Central memory CD4-positive, alpha-beta T cell (primary cell): ENCODE measurements at regions not wholly inside any gene's neighbourhood (a gene's known extent, or its start where the extent isn't known, plus 50 kb on each side); places are given as distances from the start of the nearest gene placed in this dataset.

Experiments
- DNase-seq: peaks from one replicate; pipeline ENCODE4 v3.0.0; 2022

DNA sequence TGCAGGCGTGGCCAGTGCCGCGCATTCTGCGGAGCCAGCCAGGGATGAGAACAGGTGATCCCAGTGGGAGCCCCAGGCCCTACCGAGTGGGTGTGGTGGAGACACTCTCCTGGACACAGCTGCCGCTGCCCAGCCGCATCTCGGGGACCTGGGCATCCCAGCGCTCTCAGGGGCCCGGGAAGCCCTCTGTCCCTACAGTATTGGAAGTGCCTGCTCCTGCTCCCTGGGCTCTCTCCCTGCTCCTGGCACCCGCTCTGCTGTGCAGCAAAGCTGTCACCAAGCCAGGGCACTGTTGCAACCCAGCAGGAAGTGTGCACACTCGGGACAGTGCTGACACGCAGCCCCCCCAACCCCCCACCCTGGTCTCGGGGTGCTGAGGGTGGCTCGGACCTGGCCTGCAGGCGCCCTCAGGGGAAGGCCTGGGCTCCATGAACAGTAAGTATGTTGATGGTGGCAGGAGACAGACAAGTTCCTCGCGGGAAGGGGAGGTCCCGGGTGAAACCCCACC, 1177.4 kb upstream of the GBE1 start:
- DNase-seq: no peak

DNA sequence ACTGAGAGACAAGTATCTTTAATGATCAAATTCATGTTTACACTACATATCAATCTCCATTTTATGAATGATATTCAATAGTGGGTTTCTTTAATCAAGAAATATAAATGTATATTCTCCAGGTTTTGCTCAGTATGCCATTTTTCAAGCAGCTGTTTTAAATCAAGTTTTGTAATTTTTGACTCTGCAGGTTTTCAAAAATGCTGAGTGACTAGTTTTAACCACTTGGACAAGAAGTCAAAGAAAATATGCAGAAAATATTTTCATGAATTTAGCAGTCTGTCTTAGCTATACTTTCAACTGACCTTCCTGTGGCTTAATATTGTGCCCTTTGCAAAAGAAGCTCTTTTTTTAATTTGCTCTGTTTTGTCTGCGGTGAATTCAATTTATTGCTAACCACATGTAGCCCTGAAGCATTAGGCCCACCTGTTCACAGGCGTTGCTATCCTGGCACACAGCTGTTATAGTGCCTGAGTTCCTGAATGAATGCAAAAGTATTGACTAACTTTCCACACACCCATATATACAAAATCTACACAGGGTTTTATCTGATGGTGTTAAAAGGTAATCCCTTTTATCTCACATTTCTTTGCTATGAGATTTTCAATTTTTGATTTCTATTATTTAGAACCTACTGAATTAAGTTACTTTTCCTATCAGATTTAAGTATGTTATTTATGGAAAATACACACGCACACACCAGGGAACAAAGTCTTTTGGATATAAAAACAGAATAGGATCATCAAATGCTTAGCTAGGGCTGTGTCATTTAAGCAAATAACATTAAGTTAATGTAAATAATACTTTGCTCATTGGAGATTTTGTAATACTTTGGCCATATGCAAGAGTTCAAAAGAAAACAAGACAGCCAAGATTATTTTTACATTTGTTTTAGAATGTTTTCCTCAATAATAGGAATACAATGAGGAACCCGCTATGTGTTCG, 1166.1 kb upstream of the GBE1 start:
- no peak for DNase-seq

DNA sequence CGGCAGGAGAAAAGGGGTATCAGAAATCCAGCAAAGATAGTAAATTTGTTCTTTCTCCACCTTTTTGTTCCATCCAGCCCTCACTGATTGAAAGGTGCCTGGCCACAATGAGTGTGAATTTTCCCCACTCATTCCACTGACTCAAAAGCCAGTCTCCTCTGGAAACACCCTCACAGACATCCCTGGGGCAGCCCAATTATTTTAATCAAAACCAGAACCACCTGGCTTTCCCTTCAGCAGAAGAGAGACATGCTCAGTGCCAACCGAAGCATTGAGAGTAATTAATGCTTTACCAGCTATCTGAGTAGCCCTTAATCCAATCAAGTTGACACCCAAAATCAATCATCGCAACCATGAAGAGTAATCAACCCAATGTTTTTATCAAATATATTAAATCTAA, 1129.6 kb upstream of the GBE1 start:
- DNase-seq: no peak

DNA sequence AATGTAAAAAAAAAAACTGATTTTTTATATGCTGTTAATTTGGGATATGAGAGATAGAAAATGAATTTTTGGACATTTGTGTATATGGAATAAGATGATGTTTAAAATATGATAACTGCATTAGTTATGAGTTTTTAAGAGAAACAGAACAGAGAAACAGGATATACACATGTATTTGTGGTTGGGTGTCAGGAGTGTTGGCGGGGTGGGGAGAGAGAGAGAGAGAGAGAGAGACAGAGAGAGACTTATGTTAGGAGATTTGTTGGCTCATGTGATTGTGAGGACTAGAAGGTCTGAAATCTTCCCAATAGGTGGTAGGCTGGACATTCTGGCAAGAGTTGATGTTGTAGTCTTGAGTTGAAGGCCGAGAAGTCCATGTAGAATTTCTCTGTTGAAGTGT, 1121.6 kb upstream of the GBE1 start:
- DNase-seq: no peak

DNA sequence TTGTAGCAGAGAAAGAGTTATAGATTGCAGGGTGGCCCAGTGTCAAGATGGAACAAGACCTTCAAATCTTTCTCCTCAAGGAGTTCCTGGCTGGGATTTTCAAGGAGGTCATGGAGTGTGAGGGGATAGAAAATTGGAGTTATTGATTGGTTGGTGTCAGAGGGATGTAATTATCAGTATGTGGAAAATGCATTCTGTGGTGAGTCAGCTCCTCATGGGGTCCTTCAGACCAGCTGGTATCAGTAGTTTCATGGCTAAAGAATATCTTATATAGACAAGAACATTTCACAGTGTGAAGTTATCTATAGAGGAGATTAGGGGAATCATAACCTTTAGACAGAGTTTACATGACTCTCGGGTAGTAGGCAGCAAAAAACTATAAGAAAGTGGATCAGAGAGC, 1114.0 kb upstream of the GBE1 start:
- no peak for DNase-seq

DNA sequence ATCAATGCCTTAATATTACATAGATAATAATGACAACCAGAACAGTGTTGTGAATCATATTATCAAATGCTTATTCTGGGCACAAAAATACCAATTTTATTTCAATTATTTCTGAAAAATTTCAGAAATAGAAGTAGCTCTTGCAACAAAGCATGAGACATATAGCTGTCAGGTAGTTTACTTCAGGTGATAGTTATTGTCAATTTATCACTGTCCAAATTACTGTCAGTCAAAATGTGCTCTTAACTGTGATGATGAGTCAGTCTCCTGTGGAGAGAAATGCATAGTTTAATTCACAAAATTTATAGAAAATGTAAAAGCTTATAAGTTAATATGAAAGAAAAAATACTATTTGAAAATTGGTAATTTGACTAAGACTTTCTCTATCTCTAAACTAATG, 1078.4 kb upstream of the GBE1 start:
- no peak for DNase-seq

DNA sequence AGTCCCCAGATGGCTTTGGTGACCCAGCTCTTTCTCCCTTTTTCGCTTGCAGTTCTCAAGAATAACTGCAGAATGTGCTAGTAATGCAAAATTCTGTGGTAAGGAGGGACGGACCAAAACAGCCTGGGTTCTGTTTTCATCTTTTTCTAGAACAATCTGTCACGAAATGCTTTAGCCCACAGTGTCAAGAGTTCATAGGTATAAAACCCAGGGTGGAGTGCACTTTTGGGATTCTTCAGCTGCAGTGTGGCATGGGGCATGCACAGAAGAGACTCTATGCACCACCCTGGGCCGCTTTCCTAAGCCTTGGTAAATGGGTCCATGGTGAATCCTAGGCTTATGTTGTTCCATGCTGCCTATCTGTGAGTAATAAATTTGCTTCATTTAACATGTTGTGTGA, 1072.7 kb upstream of the GBE1 start:
- DNase-seq: no peak

DNA sequence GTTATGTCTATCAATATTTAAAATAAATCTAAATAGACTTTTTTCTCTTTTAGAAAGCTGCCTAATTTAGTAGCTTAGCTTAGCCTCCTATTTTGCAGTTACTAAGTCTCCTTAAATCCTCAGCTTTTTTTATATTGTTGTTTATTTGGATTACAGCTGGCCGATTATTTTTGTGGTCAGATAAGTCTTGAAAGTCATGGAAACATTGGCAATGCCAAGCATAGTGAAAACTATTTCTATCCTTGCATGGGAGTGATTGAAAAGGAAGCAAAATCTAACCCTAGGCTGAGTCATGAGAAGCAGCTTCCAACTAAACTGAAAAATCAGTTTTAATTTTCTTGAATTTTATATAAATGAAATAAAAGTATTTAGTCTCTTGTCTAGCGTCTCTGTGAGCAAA, 1063.0 kb upstream of the GBE1 start:
- no peak for DNase-seq

DNA sequence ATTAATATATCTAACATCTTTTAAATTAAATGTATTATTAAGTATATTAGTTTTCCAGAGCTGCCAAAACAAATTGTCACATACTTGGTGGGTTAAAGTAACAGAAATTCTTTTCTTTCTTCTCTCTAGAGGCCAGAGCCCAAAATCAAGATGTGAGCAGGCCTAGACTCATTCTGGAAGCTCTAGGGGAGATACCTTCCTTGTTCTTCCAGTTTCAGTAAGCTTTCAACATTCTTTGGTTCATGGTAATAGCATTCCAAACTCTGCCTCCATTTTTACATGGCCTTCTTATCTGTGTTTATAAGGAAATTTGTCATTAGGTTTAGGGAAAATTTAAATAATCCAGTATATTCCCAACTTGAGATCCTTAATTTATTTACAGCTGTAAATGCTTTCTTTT, 1054.6 kb upstream of the GBE1 start:
- DNase-seq: no peak

DNA sequence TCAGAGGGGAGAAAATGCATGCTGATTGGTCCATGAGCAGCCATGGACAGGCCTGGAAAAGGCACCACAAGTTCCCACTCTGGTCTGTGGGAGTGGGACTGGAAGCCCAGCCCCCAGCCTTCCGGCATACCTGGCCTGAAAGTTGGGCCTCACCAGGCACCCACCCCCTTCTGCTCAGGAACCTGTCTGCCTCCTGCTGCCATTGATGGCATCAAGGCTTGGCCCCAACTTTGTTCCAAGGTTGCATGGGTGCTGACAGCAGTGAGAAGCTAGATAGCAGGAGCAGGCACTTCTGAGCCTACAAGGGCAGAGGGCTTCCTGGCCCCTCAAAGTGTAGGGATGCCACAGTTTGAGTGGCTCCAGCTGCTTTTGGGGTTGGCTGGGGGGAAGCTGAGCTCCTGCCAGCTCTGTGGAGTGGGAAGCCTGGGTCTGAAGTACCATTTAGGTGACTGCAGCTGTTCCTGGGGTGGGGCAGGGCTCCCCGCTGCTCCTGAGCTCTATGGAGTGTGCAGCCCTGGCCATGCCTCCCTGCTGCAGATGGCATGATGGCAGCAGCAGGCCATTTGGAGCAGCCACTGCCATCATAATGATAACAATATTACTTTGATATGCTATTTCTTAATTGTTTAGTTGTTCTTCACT, 1054.1 kb upstream of the GBE1 start:
- no peak for DNase-seq

DNA sequence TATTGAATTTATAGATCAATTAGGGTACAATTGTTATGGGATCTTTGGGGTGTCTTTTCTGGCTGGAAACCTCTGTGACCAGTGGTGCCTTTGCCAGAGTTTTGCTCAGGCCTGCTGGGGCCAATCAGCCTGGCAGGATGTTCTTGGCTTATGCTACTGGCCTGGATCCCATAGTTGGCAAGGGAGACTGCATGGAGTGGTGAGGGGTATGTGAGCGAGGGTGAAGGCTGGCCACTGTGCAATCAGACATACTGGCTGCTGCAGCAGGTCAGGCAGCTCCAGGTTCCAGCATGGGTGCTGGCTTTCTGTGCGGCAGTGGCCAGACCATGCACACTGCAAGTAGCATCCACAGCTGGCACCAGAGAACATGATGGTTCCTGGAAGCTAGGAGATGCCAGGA, 1053.2 kb upstream of the GBE1 start:
- DNase-seq: no peak

DNA sequence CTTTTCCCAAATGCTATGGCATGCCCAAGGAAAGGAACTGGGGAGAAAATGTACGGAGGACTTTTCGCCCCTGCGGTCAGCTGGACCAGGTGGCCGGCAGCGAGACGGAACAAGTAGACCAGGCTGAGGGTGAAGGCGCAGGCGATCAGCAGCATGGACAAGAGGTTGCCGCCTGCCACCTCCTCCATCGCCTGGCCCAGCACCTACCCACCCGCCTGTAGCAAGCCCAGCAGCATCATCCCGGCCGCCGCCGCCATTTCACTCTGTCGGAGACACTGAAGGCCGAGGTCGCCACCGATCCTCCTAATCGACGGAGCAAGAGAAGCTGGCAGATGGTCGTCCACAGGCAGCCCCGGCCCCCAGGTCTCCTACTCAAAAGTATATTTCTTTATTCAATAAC, 1046.3 kb upstream of the GBE1 start:
- no peak for DNase-seq

DNA sequence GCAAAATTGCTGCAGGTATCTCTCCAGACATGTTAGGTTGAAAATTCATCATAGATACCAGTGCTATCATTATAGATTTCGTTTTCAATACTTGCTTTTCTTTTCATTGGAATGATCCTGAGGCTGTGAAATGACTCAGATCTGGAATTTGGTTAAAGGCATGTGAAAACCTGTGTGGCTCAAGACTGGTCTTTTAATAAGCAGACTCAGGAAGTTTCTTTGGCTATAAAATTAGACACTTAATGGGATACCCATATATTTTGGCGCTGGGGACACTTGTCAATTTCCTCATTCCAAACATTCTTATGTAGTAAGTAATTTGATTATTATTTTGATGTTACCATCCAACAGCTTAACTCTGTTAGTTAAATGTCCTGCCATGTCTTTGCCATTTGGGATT, 1041.1 kb upstream of the GBE1 start:
- no peak for DNase-seq

DNA sequence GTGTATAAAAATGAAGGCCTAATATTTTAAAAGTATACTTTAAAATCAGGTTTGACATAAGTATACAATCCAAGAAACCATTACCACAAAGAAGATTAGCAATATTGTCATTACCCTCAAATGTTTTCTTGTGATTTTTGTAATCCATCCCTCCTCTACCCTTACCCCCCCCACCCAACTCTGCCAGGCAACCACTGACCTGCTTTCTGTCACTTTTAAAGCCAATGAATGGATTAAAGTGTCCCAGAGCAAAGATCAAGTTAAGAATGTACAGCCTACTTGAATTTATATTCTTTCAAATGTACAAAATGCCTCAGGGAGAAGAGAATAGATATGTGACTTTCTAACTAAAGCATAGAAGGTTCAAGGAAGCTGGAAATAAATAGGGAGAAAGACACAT, 1038.8 kb upstream of the GBE1 start:
- no peak for DNase-seq

DNA sequence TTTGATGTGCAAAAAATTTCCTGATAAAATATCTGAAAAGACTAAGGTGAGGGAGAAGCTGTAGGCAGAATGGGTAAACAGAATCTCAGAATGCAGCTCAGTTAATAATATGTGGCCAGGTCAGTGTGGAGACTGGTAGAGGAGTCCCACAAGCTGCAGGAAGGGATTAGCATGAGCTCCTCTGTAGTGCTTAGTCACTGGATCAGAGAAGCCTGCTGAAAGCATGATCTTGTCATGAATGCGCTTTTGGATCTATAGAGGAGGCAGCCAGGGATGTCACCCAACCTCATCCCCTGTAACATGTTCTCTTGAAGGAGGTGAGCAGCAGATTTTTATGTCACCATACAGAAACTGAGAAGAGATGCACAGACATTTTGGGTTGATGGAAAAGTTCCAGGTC, 1035.3 kb upstream of the GBE1 start:
- no peak for DNase-seq

DNA sequence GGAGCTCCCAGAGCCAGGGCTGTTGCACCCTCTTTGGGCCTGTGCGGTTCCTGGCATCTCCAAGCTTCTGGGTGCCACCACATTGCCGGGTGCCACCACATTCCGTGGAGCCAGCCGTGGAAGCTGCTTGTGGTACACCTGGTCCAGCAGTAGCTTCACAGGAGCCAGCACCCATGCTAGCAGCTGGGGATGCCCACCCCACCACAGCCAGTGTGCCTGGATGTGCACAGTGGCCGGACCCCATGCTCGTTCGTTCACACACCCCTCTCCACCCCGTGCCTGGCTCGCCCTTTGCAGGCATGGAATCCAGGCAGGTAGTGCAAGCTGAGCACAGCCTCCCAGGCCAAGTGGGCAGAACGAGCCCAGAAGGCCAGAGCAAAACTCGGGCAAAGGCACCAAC, 1029.8 kb upstream of the GBE1 start:
- DNase-seq: no peak

DNA sequence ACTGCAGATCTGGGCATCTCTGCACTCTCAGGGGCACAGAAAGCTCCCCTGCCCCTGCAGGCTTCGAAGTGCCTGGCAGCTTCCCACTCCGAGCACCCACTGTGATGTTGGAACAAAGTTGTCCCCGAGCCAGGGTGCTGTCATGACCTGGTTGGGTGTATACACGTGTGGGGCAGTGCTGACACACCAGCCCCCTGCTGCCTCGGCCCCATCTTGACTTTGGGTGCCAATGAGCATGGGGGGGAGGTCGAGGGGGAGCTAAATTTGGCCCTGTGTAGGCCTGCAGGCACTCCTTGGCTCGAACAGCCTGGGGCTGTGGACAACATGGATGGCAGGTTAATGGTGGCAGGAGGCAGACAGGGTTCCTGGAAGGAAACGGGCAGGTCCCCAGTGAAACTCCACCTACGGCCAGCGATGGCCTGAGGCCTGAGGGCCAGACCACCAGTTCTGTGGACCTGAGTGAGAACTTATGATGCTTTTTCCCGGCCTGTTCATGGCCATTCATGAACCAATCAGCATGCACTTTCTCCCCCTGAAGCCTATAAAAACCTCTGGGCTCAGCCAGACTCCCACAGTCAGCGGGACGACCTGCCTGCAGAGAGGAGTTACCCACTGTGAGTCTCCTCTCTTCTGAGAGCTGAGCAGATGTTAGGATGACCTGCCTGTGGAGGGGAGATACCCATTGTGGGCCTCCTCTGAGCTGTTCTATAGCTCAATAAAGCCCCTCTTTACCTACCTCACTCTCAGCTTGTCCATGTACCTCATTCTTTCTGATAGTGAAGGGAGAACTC, 1029.1 kb upstream of the GBE1 start:
- DNase-seq: no peak

DNA sequence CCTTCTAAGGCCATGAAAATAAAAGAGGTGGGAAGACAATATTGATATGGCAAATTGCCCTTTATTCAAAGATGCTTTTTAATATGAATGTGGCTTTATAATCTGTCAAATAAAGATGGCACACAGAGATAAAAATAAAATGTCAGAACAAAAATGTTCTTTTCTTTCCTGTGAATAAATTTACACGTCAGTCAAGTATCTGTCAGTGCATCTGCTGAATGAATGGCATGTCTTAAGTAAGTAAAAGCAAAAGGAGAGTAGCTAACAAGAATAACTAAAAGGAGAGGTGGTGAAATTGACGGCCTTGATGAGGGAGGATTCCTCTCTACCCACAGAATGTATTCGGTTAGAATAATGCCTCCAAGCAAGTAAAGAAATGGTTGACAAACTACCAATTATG, 1021.7 kb upstream of the GBE1 start:
- no peak for DNase-seq

DNA sequence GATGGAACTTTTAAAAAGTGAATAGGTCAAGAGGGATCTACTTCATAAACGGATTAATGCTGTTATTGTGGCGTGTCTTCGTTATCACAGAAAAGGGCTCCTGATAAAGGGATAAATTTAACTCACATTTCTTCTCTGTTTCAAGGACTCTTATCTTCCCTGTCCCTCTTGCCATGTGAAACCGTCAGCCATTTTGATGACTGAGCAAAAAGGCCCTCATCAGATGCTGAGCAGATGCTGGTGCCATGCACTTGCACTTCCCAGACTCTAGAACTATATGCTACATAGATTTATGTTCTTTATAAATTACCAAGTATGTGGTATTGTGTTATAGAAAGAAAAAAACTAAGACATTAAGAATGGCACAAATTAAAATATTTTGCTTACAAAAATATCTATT, 1011.8 kb upstream of the GBE1 start:
- DNase-seq: no peak

DNA sequence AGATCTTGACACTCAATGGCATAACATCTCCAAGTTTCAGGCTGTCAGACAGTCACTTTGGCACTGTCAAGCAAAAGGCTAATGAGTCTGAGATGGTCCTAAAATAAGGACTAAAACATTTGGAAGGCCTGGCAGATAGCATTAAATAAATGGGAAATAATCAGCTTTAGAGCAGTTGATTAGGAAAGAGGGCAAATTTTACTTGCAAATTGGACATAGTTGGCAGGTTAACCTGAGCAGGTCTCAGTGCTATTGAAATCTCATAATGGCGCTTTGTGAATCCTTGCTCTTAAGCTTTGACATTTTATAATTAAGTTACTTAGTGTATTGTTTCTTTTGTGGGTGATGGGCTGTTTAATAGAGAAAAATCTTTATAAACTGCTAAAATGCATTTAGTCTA, 1003.1 kb upstream of the GBE1 start:
- no peak for DNase-seq

DNA sequence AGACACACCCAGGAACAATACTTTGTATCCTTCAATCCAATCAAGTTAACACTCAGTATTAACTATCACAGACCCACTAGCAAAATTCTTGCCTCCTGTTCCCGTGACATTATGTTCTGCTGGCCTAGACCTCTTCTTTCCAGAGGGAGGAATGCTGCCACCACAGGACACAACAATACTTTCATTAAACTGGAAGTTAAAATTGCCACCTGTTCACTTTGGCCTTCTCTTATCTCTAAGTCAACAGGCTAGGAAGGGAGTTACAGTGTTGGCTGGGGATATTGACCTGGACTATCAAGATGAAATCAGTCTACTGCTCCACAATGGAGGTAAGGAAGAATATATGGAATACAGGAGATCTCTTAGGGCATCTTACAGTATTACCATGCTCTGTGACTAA, 1000.4 kb upstream of the GBE1 start:
- no peak for DNase-seq

DNA sequence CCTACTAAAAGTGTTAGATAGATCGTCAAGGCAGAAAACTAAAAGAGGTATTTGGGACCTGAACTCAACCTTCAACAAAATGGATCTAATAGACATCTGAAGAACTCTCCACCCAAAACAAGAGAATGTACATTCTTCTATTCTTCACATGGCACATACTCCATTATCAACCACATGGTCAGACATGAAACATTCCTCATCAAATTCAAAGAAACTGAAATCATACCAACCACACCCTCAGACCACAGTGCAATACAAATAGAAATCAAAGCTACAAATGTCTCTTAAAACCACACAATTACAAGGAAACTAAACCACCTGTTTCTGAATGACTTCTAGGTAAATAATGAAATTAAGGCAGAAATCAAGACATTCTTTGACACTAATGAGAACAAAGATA, 984.1 kb upstream of the GBE1 start:
- DNase-seq: no peak

DNA sequence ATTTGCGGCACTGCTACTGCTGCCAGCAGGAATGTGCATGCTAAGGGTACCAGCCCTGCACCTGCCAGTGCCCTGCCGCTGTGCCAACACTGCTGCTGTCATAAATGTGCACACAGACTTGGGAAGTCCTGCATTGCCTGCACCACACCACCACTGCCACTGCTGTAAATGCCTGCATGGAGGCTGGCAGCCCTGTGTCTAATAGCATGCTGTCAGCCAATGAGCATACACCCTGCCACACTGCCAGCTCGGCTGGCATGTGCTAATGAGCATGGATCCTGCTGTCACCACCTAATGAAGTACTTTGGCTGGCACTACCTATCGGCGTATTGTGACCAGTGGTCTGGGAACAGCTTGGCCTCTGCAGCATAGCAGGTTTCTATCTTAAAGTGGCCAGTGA, 981.8 kb upstream of the GBE1 start:
- DNase-seq: no peak

DNA sequence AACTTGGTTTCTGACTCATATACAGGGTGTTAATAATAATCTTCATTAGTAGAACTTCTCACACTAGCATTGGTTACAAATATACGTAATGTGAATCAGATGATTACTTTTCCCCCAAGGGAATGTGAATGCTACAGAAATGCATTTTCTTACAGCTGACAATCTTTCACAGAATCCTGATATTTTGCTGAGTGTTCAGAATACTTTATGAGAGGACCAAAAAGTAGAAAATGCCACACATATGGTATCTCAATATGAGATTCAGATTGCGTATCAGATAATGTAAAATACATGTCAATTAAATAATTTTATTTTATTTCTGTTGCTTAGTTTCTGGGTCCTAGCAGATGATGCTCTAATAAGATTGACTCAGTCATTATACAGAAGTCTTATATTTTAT, 979.9 kb upstream of the GBE1 start:
- no peak for DNase-seq
